ENCODE measurements at regions not wholly inside any gene's neighbourhood (a gene's known extent, or its start where the extent isn't known, plus 50 kb on each side); places are given as distances from the start of the nearest gene placed in this dataset.

GRCh38 chr18:72470391-72470790 is 73.8 kb downstream of the CBLN2 start:
- DNase-seq (ENCODE audit: low spot score) = no peak

DNA sequence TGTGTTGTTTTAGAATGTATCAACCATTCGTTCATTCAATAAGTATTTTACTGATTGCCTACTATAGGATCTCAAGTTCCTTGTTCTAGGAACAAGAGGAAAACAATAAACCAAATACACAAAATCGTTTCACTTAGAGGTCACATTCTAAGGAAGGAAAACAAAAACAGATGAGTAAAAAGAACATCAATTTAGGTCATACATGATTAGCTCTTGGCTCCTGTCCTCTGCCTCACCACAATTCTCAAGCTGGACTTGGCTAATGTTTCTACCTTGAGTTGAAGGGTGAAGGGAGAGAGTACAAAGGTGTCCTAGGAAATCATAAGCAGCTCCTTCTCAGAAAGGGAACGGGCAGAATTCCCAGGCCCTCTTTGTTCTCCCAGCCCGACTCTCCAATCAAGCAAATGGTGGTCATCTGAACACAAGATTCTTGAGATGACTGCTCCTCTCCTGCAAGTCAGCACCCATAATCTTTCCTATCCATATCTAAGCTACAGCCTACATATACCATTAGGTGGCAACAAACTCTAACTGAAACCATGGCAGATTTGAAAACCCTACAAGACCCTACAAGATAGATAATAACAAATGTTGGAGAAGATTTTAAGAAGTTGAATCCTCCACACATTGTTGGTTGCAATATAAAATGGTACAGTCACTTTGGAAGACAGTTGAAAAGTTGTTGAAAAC is 76.0 kb downstream of the CBLN2 start:
- DNase-seq (ENCODE audit: low spot score) = no peak

DNA sequence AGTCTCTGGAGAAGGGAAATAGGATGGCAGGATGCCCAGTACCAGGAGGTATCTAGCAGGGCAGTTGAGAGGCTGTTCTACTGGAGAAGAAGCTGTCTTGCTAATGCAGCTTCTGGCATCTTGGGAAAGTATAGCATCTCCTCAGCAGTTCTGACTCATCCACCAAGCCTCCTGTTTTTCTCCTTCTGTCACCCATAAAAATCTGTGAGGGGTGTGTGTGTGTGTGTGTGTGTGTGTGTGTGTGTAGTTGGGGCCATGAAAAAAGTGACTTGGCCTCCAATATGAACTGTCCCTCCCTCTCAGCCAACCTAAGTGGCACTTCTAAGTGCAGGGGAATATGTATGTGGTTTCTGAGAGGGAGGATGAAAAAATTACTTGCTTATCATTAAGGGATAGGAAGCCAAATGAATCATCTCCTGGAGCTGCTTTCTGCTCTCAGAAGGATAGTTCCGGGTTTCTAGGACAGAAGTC is 83.9 kb downstream of the CBLN2 start:
- DNase-seq (ENCODE audit: low spot score) = no peak

DNA sequence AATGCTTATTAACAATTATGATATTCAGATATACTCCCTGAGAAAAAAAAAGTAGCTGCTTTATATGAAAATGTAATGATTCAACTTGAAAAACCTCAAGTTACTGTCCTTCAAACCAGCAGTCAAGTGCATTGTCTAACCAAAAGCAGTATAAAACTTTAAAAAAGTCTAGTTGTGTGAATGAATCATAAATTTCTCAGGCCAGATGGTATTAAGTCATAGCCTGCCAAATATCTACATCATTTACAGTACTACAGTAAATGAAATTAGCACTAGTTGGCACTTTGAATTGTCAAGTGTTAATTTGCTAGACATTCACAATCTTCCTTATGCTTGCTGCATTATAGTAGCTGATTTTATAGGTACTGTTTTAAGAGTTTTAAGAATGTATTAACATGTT is 85.9 kb downstream of the CBLN2 start:
- no peak for DNase-seq (ENCODE audit: low spot score)

- DNase-seq (ENCODE audit: low spot score) = no peak
These were observed 87.3 kb downstream of the CBLN2 start for GRCh38 chr18:72456802-72457201.

DNA sequence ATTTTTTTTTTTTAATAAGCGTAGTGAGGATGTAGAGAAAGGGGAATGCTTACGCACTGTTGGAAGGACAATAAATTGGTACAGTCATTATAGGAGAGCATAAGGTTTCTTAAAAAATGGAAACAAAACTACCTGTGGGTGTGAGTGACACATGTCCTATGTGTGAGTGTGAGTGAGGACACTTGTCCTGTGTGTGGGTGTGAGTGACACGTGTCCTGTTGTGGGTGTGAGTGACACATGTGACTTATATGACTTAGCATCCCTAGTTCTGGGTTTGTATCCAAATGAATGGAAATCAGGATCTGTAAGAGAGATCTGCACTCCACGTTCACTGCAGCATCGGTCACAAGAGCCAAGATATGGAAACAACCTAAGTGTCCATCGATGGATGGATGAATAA is 91.8 kb downstream of the CBLN2 start:
- DNase-seq (ENCODE audit: low spot score) = no peak

GRCh38 chr18:72444798-72445155 is 99.4 kb downstream of the CBLN2 start:
- DNase-seq (ENCODE audit: low spot score) = no peak

GRCh38 chr18:72444111-72444797 is 99.9 kb downstream of the CBLN2 start:
- DNase-seq (ENCODE audit: low spot score) = no peak

DNA sequence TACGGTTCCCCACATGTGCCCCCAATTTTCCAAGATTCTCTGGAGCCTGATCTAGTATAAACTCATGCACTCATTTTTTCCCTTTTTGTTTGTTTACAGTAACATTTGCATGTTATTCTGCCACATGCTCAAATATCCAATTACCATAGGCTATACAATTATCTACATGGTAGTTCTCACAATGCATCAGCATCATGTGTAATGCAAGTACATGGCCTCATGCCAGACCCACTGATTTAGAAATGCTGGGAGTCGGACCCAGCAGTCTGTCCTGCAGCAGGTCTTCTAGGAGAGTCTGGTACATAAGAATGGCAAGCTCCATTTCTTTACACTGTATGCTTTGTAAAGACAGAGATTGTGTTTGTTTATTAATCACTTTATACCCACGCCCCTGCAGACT is 107.7 kb downstream of the CBLN2 start:
- DNase-seq (ENCODE audit: low spot score) = no peak

DNA sequence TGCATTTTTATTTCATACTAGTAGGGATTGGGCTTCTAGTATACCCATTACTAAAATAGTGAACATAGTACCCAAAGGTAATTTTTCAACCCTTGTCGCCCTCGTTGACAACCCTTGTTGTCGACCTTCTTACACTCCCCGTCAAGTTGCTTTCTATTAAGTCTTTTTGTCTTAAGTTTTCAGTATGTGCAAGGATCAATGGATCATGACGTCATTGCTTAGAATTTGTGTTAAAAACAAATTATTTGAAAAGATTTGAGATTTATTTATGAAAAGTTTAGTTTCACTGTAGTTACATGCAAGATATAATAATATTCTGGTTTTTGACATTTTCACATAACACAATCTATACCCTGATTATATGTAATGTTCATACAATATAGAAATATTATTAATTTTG is 110.4 kb downstream of the CBLN2 start:
- no peak for DNase-seq (ENCODE audit: low spot score)

DNA sequence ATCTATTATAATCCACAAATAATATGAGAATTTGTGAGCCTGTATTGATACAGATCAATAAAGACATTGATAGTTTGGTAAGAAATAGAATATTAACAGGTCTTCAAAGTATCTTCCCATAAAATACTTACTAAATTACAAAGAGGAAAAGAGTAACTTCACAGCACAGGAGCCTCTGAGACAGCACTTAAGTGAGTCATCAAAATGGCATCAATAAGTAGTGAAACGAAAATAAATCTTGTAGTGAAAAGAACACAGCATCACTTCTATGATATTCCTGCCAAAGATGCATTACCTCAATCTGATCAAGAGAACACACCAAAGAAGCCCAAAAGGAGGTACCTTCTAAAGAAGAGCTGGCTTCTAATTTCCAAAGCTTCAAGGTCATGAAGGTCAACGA is 116.4 kb downstream of the CBLN2 start:
- DNase-seq (ENCODE audit: low spot score) = no peak

DNA sequence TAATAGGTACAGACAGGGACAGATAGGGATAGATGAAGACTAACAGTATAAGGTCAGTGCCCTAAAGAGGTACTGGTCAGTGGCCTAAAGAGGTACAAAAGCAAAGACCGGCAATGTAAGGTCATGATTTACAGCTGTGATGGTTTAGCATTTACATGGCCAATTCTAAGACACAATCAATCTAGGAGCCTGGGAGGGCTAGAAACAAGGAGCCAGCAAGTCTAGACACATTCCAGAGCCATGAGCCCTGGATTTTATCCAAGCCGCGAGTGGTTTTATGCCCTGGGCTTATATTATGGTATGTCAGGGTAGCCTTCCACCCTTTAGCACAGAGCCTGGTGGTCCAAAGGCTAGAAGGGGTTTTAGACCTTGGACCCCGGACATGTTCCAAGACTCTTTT is 124.2 kb downstream of the CBLN2 start:
- no peak for DNase-seq (ENCODE audit: low spot score)

- DNase-seq (ENCODE audit: low spot score) = no peak
These were observed 131.2 kb downstream of the CBLN2 start for GRCh38 chr18:72412927-72413326.

DNA sequence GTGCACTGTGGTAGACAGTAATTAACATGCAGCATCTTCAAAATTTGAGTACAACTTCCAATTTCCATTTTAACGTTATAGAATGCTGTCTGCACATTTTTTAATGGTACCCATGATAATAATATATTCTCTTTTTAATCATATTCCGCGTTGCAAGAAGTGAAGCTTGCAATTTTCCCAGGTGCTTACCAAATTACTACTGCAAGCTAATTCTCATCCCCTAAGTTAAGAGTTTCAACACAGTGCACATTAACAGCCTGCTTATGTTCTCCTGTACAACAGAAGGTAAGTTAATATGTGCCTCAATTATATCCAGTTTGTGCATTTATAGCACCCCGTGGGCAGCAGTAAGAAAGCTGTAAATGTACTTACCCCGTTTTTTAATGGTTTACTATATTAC is 132.9 kb downstream of the CBLN2 start:
- DNase-seq (ENCODE audit: low spot score) = no peak

DNA sequence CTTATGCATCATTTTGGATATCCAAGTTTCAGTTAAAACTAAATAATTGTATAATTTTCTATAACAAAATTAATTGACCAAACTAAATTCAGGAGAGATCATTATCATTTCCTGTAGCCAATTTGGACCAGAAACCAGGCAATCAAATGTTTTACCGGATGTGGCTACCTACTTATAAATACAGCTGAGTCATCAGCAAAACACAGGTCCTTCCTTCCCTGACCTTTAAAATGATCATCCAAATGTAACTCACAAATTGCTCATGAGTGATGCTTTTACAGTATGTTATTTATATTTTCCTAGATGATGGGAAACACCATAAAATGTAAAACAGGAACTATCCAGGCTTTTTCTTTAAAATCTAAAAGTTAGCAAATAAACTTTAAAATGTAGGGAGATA is 133.7 kb downstream of the CBLN2 start:
- no peak for DNase-seq (ENCODE audit: low spot score)

DNA sequence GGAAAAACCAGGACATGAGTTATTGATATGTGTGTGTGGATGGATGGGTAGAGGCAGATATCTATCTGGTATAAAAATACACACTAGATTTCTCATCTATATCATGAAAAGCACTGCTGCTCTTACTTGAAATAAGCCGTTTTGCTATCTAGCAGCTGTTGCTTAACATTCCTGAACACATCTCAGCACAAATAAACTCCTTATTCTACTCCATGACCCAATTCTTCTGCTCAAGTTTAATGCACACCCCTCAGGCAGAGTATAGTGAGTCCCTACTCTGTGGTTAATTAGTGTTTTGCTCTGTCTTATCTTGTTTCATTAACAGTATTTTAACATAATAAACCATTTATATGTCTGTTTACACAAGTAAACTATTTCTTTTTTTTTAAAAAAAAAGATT is 134.2 kb downstream of the CBLN2 start:
- DNase-seq (ENCODE audit: low spot score) = no peak

DNA sequence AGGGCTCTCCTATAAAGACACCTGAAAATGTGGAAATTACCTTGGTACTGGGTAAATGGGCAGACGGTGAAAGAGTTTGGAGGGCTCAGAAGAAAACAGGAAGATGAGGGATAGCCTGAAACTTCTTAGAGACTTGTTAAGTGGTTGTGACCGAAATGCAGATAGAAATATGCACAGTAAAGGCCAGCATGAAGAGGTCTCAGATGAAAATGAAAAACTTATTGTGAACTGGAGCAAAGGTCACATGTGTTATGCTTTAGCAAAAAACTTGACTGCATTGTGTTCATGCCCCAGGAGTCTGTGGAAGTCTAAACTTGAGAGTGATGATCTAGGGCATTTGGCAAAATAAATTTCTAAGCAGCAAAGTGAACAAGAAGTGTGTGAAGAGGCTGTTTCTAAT is 137.1 kb downstream of the CBLN2 start:
- no peak for DNase-seq (ENCODE audit: low spot score)

GRCh38 chr18:72391951-72392350 is 152.2 kb downstream of the CBLN2 start:
- DNase-seq (ENCODE audit: low spot score) = no peak

DNA sequence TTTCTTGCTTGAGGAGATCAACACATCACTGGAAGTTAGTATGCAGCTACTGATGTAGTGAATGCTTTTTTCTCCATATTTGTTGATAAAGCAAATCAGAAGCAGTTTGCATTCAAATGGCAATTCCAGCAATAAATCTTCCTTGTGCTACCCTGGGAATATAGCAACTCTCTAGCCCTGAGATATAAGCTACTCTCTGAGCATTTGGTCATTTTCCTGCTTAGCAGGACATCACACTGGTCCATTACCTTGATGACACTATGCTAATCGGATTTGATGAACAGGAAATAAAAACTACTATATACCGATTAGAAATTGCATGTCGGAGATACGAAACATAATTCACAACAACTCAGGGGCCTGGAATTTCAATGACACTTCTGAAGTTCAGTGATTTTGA is 152.7 kb downstream of the CBLN2 start:
- DNase-seq (ENCODE audit: low spot score) = no peak

DNA sequence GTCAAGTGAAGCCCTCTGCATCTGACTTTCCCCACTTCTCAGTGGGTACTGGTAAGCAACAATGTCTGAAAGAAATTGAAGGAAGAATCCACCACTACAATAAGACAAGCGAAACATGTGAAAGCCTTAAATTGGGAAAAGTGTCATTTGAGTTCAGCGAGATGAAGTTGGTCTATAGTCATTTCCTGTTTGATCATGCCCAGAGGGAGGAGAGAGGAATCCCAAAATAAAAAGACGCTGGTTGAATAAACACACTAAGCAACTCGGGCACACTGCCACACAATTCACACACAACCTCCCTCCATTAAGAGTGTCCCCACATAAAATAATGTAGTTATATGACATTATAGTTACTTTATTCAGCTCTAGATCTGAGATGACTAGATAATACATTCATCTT is 166.1 kb downstream of the CBLN2 start:
- no peak for DNase-seq (ENCODE audit: low spot score)

DNA sequence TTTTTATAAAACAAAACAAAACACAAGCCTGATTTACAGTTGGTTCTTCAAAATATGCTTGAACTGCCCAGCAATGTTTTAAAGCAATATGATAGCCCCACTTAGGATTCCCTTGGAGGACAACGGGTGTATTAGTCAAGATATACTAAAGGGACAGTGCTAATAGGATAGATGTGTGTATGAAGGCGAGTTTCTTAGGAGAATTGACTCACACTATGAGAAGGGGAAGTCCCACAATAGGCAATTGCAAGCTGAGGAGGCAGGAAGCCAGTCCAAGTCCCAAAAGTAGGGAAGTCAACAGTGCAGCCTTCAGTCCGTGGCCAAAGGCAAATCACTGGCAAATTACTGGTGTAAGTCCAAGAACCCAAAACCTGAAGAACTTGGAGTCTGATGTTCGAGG is 167.9 kb downstream of the CBLN2 start:
- no peak for DNase-seq (ENCODE audit: low spot score)

DNA sequence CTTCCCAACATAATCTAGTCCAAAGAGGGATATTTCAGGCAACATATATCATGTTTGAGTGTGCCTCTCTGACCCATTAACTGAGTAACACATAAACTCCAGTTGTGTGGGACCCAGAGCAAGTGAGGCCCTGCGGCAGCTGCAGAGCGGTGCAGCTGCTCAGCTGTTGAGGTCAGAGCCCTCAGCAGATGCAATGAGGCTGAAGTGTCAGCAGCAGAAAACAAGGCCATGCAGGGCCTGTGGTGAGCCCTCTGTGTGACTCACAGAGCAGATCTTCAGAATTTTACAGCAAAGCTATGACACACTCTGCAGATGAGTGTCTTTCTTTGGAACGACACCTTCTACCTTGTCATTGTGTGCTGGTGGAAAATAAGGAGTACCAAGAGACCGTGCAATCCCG is 168.5 kb downstream of the CBLN2 start:
- no peak for DNase-seq (ENCODE audit: low spot score)

DNA sequence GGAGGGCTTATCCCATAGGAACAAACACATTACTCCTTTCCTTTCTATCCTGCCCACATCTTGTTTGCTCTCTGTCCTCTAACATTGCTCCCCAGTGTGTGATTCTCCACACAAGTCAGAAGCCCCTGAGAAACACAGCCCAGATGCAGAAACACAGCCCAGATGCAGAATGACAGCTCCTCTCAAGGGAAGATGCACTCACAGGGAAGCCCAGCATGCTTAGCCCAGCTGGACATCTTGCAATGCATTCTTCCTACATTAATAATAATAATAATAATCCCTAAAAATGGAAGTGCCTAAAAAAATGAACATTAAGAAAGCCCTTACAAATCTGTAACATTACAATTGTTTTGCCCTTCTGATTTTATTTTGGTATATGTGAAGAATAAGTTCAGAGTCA is 172.1 kb downstream of the CBLN2 start:
- no peak for DNase-seq (ENCODE audit: low spot score)

GRCh38 chr18:72368308-72368707 is 175.8 kb downstream of the CBLN2 start:
- DNase-seq (ENCODE audit: low spot score) = no peak
